Neuronal stem cell (in vitro differentiated cells): ENCODE measurements at regions not wholly inside any gene's neighbourhood (a gene's known extent, or its start where the extent isn't known, plus 50 kb on each side); places are given as distances from the start of the nearest gene placed in this dataset.

ENCODE experiments used
- DNase-seq: peaks from one replicate; pipeline ENCODE4 v3.0.0-alpha.2; 2013; ENCODE audit warnings: low spot score
- H2AFZ ChIP-seq: one replicate; pipeline ENCODE4 v1.6.1; 2013; ENCODE audit warnings: mild to moderate bottlenecking, low read length, inconsistent platforms
- H2AK5ac ChIP-seq: 2 replicates; pipeline ENCODE4 v1.6.1; 2013; ENCODE audit warnings: low read depth, mild to moderate bottlenecking, inconsistent platforms, low read length, moderate library complexity, mixed read lengths
- H2BK120ac ChIP-seq: 2 replicates; pipeline ENCODE4 v1.6.1; 2013; ENCODE audit warnings: low read depth, mild to moderate bottlenecking, inconsistent platforms, low read length, moderate library complexity, mixed read lengths
- H2BK12ac ChIP-seq: one replicate; pipeline ENCODE4 v1.6.1; 2013; ENCODE audit warnings: low read length, inconsistent platforms
- H2BK15ac ChIP-seq: 2 replicates; pipeline ENCODE4 v1.6.1; 2013; ENCODE audit warnings: mild to moderate bottlenecking, low read length, inconsistent platforms, mixed read lengths
- H2BK5ac ChIP-seq: one replicate; pipeline ENCODE4 v1.6.1; 2013; ENCODE audit warnings: inconsistent platforms, mild to moderate bottlenecking, low read length, moderate library complexity
- H3K14ac ChIP-seq: one replicate; pipeline ENCODE4 v1.6.1; 2013; ENCODE audit warnings: low read length, inconsistent platforms
- H3K18ac ChIP-seq: 2 replicates; pipeline ENCODE4 v1.6.1; 2013; ENCODE audit warnings: low read length, inconsistent platforms
- H3K23ac ChIP-seq: 2 replicates; pipeline ENCODE4 v1.6.1; 2013; ENCODE audit warnings: low read depth, mild to moderate bottlenecking, mixed read lengths, low read length, inconsistent platforms; ENCODE audit not compliant: poor library complexity
- H3K27ac ChIP-seq: replicated peaks from 3 replicates; pipeline ENCODE4 v1.5.1; 2013; ENCODE audit warnings: low read length, inconsistent platforms
- H3K27me3 ChIP-seq, 3 experiments: 2 replicates each; pipeline ENCODE4 v1.6.1; 2013; ENCODE audit warnings: low read length in 3 of 3, mild to moderate bottlenecking in 2 of 3, inconsistent platforms in 1 of 3, low read depth in 1 of 3, mixed read lengths in 1 of 3, moderate library complexity in 1 of 3; ENCODE audit not compliant: control insufficient read depth in 3 of 3, insufficient read depth in 3 of 3
- H3K36me3 ChIP-seq, 2 donors: replicated peaks in 1 of 2; 2 replicates each; pipeline ENCODE4 v1.6.1; 2013; ENCODE audit warnings: low read length in 2 of 2; ENCODE audit not compliant: control insufficient read depth in 2 of 2, insufficient read depth in 2 of 2
- H3K4ac ChIP-seq: 2 replicates; pipeline ENCODE4 v1.6.1; 2013; ENCODE audit warnings: inconsistent platforms, mild to moderate bottlenecking, low read length, moderate library complexity
- H3K4me1 ChIP-seq, 2 donors: 1 replicate in 1 of 2; 2 replicates in 1 of 2; pipeline ENCODE4 v1.6.1; 2013; ENCODE audit warnings: low read length in 2 of 2, low read depth in 1 of 2; ENCODE audit not compliant: control insufficient read depth in 2 of 2, insufficient read depth in 1 of 2
- H3K4me2 ChIP-seq: one replicate; pipeline ENCODE4 v1.6.1; 2013; ENCODE audit warnings: mild to moderate bottlenecking, low read length, inconsistent platforms; ENCODE audit not compliant: insufficient read depth, poor library complexity, severe bottlenecking
- H3K4me3 ChIP-seq, 2 donors: 2 replicates each; pipeline ENCODE4 v1.5.1; 2013; ENCODE audit warnings: low read length in 2 of 2, mild to moderate bottlenecking in 2 of 2, inconsistent platforms in 1 of 2, moderate library complexity in 1 of 2
- H3K79me1 ChIP-seq: one replicate; pipeline ENCODE4 v1.6.1; 2013; ENCODE audit warnings: low read depth, mild to moderate bottlenecking, inconsistent platforms, low read length, moderate library complexity
- H3K9ac ChIP-seq: one replicate; pipeline ENCODE4 v1.6.1; 2013; ENCODE audit warnings: mild to moderate bottlenecking, low read depth, low read length, inconsistent platforms; ENCODE audit not compliant: poor library complexity
- H3K9me3 ChIP-seq, 2 donors: replicated peaks in 1 of 2; 2 replicates each; pipeline versions ENCODE3 to v1.6.1; 2013; ENCODE audit warnings: low read length in 2 of 2, mild to moderate bottlenecking in 2 of 2, inconsistent platforms in 1 of 2, low read depth in 1 of 2, mixed read lengths in 1 of 2, moderate library complexity in 1 of 2; ENCODE audit not compliant: control insufficient read depth in 2 of 2, insufficient read depth in 1 of 2
- H4K8ac ChIP-seq: one replicate; pipeline ENCODE4 v1.6.1; 2013; ENCODE audit warnings: low read depth, mild to moderate bottlenecking, inconsistent platforms, low read length, moderate library complexity
- H4K91ac ChIP-seq: one replicate; pipeline ENCODE4 v1.6.1; 2013; ENCODE audit warnings: low read length, low read depth, mild to moderate bottlenecking, inconsistent platforms; ENCODE audit not compliant: poor library complexity
- whole genome bisulfite sequencing, 2 donors: extraction: QIAGEN DNeasy Blood & Tissue Kit; methylation state at CpG; one replicate each; pipeline ENCODE4 v1.1.7; 2013; ENCODE audit warnings: missing lambda C conversion rate in 2 of 2, mixed read lengths in 1 of 2; ENCODE audit not compliant: insufficient read length in 2 of 2, insufficient replicate concordance in 1 of 2; ENCODE audit errors: extremely low coverage in 2 of 2; 5-methylcytosine and 5-hydroxymethylcytosine counted together

DNA sequence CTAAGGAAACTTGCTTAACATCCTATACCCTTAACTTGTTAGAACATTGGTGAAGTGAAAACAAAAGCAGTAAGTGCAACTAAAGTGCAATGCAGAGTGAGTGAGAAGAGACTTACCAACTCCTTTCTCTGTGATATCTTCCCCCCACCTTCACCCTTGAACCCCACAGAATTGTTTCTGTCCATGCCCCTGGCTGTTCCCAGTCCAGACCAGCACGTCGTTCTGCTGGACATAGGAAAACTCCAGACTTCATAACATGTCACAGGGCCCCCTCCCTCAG is 91.9 kb downstream of the DAD1 start:
- no peak overlapping the region for H2AFZ ChIP-seq
- H2AK5ac ChIP-seq = no peak overlapping the region
- H3K9me3 ChIP-seq = no peaks in the 10 kb centered on the region
- H3K4me3 ChIP-seq = no peak overlapping the region
- no peak overlapping the region for H3K27ac ChIP-seq
- DNase-seq = no peak
- H2BK12ac ChIP-seq = no peak overlapping the region
- no peak overlapping the region for H4K8ac ChIP-seq
- no peak overlapping the region for H2BK120ac ChIP-seq
- H3K18ac ChIP-seq = no peak overlapping the region
- H3K9ac ChIP-seq = no peak overlapping the region
- H3K27me3 ChIP-seq = no peaks in the 10 kb centered on the region
- H4K91ac ChIP-seq = no peak overlapping the region
- H3K4ac ChIP-seq = no peak overlapping the region
- no CpG with 5 or more reads among the region's 2 CpGs for WGBS, 2 donors
- no peak overlapping the region for H3K14ac ChIP-seq
- no peaks in the 10 kb centered on the region for H3K79me1 ChIP-seq
- peaks cover 2 to 6% of the 10 kb centered on the region in 2 donors for H3K4me1 ChIP-seq
- no peaks in the 10 kb centered on the region for H3K36me3 ChIP-seq
- H2BK15ac ChIP-seq = no peak overlapping the region
- no peak overlapping the region for H2BK5ac ChIP-seq
- H3K4me2 ChIP-seq = no peak overlapping the region
- H3K23ac ChIP-seq = no peak overlapping the region

GRCh38 chr14:22494486-22495135 is 94.4 kb downstream of the DAD1 start:
- no peak for DNase-seq
- Histone ChIP-seq H3K36me3 (no peaks in the 10 kb centered on the region), H4K8ac (no peak overlapping the region), H2BK120ac (no peak overlapping the region), H3K14ac (no peak overlapping the region), H4K91ac (no peak overlapping the region), H3K27ac (no peak overlapping the region), H2BK15ac (no peak overlapping the region), H2AFZ (no peak overlapping the region), H2BK5ac (no peak overlapping the region), H3K23ac (no peak overlapping the region), H3K4ac (no peak overlapping the region), H3K27me3 (no peaks in the 10 kb centered on the region), H3K4me3 (no peak overlapping the region), H3K18ac (no peak overlapping the region), H2AK5ac (no peak overlapping the region), H3K4me1 (peaks cover 2 to 4% of the 10 kb centered on the region in 2 donors), H2BK12ac (no peak overlapping the region), H3K4me2 (no peak overlapping the region), H3K9ac (no peak overlapping the region), H3K9me3 (no peaks in the 10 kb centered on the region), H3K79me1 (no peaks in the 10 kb centered on the region)
- WGBS, 2 donors = no CpG with 5 or more reads among the region's 5 CpGs

DNA sequence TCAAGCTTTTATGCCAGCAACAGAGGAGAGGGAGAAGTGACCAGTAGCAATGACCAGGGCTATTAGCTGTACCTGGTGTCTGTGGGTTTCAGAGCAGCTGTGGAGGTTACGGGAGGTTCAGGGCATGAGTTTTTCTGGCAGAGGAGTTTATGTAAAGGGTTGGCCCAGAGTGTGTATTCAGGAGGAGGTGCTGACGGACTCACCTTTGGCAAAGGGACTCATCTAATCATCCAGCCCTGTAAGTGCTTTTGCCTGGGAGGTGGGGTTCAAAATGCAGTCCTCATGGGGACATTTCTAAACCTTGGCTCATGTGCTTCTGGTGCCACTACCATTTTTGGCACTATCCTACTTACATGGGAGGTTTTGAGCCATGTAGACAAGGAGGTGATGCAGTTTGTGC is 95.3 kb downstream of the DAD1 start:
- Histone ChIP-seq H3K4me3 (no peak overlapping the region), H3K36me3 (no peaks in the 10 kb centered on the region), H4K91ac (no peak overlapping the region), H2BK5ac (no peak overlapping the region), H3K4me2 (no peak overlapping the region), H4K8ac (no peak overlapping the region), H3K4me1 (peaks cover 2 to 4% of the 10 kb centered on the region in 2 donors), H3K79me1 (no peaks in the 10 kb centered on the region), H2AK5ac (no peak overlapping the region), H2AFZ (no peak overlapping the region), H3K23ac (no peak overlapping the region), H2BK12ac (no peak overlapping the region), H3K9me3 (no peaks in the 10 kb centered on the region), H2BK15ac (no peak overlapping the region), H3K27me3 (no peaks in the 10 kb centered on the region), H2BK120ac (no peak overlapping the region), H3K18ac (no peak overlapping the region), H3K9ac (no peak overlapping the region), H3K4ac (no peak overlapping the region), H3K27ac (no peak overlapping the region), H3K14ac (no peak overlapping the region)
- no peak for DNase-seq
- no CpG with 5 or more reads among the region's 2 CpGs for WGBS, 2 donors

DNA sequence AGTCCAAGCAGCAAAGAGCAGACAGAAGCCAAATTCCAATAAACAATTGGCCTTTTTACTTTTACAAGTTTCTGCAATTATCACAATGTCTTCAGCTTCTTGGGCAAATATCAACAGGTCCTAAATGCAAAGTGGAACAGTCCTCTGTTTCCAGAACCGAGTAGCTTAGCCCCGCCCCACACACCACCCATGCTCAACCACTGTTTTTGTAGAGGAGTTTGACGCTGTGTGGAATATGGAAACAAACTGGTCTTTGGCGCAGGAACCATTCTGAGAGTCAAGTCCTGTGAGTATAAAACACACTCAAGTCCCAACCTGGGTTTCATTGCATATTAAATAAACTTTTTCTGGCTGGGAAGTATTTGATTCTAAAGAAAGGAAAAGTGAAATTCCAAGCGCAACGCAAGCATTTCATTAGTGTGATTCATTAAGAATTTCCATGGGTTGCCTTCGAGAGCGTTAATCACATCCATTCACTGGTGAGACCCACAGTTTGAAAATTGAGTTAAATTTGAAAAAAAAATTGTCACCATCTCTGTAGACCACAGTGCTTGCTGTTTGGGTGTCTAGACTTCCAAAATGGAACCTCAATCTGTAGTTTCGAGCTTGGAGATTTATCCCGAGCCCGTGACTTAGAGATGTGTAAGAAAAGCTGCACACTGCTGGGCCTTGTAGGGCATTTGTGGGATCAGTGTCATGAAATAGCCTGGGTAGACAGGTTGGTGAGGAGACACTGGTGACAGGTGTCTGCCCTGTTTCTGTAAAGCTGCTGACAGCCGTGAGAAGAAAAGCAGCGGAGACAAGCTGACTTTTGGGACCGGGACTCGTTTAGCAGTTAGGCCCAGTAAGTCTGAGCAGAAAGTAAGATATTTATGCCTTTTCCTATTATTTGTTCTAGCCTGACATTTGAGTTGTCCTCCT is 96.1 kb downstream of the DAD1 start:
- no peaks in the 10 kb centered on the region for H3K79me1 ChIP-seq
- no peak overlapping the region for H3K27ac ChIP-seq
- no CpG with 5 or more reads among the region's 15 CpGs for WGBS, 2 donors
- no peak overlapping the region for H2AFZ ChIP-seq
- H3K4me1 ChIP-seq = peaks cover 2 to 4% of the 10 kb centered on the region in 2 donors
- H3K9me3 ChIP-seq = no peaks in the 10 kb centered on the region
- H3K4me2 ChIP-seq = no peak overlapping the region
- no peak overlapping the region for H3K4ac ChIP-seq
- no peak overlapping the region for H4K91ac ChIP-seq
- no peak for DNase-seq
- no peak overlapping the region for H3K4me3 ChIP-seq
- H2BK15ac ChIP-seq = no peak overlapping the region
- no peak overlapping the region for H4K8ac ChIP-seq
- H2AK5ac ChIP-seq = no peak overlapping the region
- H2BK120ac ChIP-seq = no peak overlapping the region
- H3K27me3 ChIP-seq = no peaks in the 10 kb centered on the region
- H2BK12ac ChIP-seq = no peak overlapping the region
- H3K9ac ChIP-seq = no peak overlapping the region
- H3K18ac ChIP-seq = no peak overlapping the region
- H3K36me3 ChIP-seq = no peaks in the 10 kb centered on the region
- H2BK5ac ChIP-seq = no peak overlapping the region
- H3K23ac ChIP-seq = no peak overlapping the region
- H3K14ac ChIP-seq = no peak overlapping the region
